GM19238 (cell line): ENCODE measurements at regions not wholly inside any gene's neighbourhood (a gene's known extent, or its start where the extent isn't known, plus 50 kb on each side); places are given as distances from the start of the nearest gene placed in this dataset.
"Not testable (repeated sequence)": the region's sequence is repeated elsewhere in the genome, so short reads cannot be mapped to it uniquely, and the experiment has no call there.

Source experiments
- DNase-seq: peaks from one replicate; pipeline ENCODE4 v3.0.0; 2011; ENCODE audit warnings: low spot score; ENCODE audit not compliant: insufficient read length

GRCh38 chr14:105692110-105692685 lies 165.8 kb downstream of the TMEM121 start:
- not testable (repeated sequence) for DNase-seq

DNA sequence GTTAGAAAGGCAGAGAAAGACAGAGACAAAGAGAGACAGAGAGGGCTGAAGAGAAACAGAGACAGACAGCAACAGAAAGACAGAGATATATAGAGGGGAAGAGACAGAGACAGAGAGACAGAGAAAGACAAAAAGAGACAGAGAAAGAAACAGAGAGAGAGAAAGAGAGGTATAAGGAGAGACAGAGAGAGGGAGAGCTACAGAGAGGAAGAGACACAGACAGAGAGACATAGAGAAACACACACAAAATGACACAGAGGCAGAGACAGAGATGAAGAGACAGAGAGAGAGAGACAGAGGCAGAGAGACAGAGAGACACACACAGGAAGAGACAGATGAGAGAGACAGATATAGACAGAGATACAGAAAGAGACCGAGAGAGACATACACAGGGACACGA lies 168.6 kb downstream of the TMEM121 start:
- DNase-seq = no peak

GRCh38 chr14:105696388-105696787 lies 170.0 kb downstream of the TMEM121 start:
- DNase-seq = not testable (repeated sequence)

DNA sequence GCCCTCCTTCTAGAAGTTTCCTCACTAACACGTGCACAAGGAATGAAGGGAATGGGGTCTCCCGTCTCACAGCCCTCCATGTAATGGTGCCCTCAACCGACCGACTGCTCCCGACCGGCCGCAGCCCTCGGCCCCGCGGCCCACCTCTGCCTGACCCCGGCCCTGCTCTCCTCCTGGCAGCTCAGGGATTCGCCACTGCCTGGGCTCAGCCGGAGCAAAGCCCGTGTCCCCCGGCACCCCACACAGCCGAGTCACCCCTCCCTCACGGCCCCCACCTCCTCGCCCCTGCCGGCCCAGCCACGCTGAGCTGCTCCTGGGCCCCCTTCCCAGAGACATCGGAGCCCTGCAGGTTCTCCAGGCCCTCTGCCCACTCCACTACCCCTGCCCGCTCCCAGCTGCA lies 171.0 kb downstream of the TMEM121 start:
- DNase-seq = not testable (repeated sequence)

- not testable (repeated sequence) for DNase-seq
These were observed 171.6 kb downstream of the TMEM121 start for GRCh38 chr14:105697955-105698354.

DNA sequence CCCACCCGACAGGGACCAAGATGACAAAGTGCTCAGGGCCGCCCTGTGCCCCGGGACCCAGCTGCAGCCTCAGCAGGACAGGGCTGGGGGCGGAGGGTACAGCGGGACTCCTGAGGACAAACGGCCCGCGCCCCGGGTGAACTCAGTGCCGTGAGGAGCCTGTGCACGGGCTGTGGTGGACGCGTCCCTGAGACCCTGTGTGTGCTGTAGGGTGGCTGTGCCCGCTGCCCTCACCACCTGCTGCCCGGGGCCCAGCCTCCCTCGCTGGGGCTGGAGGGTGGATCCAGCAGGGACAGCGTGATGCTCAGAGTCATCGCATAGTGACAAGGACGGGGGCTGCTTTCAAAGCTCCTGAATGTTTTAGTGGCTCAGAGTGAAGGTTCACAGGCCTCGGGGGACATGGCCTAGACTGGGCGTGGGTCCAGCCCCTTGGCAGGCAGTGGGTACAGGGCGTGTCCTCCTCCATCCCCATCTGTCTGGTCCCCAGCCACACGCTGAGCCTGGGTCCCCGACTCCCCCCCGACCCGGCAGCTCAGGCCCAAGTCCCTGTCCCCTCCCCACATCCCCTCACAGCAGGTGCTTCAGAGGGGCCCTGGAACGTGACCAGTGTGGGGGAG lies 172.7 kb downstream of the TMEM121 start:
- not testable (repeated sequence) for DNase-seq

- DNase-seq = not testable (repeated sequence)
These were observed 173.3 kb downstream of the TMEM121 start for GRCh38 chr14:105699706-105700105.

GRCh38 chr14:105700146-105700545 lies 173.8 kb downstream of the TMEM121 start:
- not testable (repeated sequence) for DNase-seq

DNA sequence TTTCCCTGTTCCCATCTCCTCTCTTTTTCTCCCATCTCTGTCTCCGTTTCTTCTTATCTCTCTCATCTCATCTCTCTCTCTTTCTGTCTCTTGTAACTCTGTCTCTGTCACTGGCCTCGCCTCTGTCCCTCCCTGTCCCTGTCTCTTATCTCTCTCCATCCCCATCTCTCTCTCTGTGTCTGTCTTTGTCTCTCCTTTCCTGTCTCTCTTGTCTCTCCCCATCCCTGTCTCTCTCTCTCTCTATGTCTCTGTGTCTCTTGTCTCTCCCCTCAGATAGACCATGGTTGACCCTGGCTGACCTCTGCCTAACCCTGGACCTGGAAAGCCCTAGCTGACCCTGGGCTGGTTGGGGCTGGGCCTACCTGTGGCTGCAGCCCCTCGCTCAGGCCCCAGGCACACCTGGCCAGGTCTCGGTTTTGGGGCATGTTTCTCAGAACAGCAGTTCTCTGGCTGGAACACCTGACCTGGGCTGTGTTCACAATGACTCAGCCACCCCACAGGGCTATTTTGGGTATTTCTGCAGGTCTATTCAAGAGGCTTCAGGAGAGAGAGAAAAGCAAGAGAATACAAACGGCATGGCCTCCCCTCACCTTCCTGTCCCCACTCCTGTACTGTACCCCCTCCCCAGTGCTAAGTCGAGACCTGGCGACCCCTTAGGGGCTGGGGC lies 174.4 kb downstream of the TMEM121 start:
- peak; percentile 80 for DNase-seq

- no peak for DNase-seq
These were observed 175.3 kb downstream of the TMEM121 start for GRCh38 chr14:105701456-105702274.

DNA sequence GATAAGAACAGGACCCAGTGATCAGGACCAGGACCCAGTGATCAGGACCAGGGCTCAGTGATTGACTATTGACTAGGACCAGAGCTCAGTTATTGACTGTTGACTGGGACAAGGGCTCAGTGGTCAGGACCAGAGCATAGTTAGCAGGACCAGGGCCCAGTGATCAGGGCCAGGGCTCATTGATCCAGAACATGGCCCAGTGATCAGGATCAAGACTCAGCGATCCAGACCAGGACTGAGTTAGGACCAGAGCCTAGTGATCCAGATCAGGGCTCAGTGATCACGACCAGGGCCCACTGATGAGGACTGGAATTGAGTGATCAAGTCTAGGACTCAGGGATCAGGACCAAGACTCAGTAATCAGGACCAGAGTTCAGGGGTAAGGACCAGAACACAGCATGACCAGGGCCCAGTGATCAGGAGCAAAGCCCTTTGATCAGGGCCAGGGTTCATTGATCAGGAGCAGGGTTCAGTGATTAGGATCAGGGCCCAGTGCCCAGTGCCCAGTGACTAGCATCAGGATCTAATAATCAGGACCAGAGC lies 176.0 kb downstream of the TMEM121 start:
- no peak for DNase-seq

GRCh38 chr14:105703044-105703665 lies 176.8 kb downstream of the TMEM121 start:
- DNase-seq = not testable (repeated sequence)

DNA sequence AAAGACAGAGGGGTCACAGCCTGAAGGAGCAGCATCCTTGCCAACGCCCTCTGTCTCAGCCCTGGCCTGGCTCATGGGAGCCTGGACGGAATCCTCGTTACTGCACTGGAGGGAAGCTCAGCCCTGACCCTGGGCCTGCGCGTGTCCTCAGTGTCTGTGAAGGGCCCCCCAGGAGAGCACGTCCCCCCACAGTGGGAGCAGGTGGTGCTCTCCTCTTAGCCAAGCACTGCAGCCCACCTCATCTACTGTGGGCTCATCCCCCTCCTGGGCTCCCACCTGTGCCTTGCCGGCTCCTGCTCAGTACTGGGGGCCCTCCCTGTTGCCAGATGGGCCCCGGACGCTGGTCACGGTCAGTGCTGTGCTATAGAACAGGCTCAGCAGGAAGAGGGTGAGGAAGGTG lies 177.7 kb downstream of the TMEM121 start:
- not testable (repeated sequence) for DNase-seq

- not testable (repeated sequence) for DNase-seq
These were observed 178.1 kb downstream of the TMEM121 start for GRCh38 chr14:105704492-105704891.

GRCh38 chr14:105705512-105705861 lies 179.1 kb downstream of the TMEM121 start:
- not testable (repeated sequence) for DNase-seq

GRCh38 chr14:105705862-105706700 lies 179.7 kb downstream of the TMEM121 start:
- DNase-seq = peak; percentile 63

GRCh38 chr14:105706701-105707019 lies 180.3 kb downstream of the TMEM121 start:
- not testable (repeated sequence) for DNase-seq

GRCh38 chr14:105707099-105707498 lies 180.7 kb downstream of the TMEM121 start:
- not testable (repeated sequence) for DNase-seq

DNA sequence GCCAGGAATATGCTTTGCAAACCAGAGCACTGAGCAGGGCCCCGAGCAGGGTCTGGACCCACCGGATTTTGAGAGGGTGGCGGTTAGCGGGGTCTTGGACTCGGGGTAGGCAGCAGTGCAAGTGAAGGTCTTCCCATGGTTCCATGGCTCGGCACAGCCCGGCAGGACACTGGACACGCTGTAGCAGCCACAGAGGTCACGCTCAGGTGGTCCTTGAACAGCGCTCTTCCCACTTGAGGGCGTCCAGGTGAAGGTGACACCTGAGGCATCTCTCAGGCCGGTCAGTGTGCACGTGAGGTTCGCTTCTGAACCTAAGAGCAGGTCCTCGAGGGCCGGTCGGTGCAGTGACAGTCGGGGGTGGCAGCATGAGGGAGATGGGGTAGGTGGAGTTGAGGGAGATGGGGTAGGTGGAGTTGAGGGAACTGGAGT lies 181.4 kb downstream of the TMEM121 start:
- not testable (repeated sequence) for DNase-seq
